Naive thymus-derived CD4-positive, alpha-beta T cell (primary cell): ENCODE measurements at regions not wholly inside any gene's neighbourhood (a gene's known extent, or its start where the extent isn't known, plus 50 kb on each side); places are given as distances from the start of the nearest gene placed in this dataset.

Source experiments
- ATAC-seq: fragments of 150-1000 bp; cut with Tn5 transposase; 2 replicates; pipeline ENCODE4 v1.10.0; 2021; ENCODE audit warnings: mild to moderate bottlenecking, moderate library complexity
- CTCF ChIA-PET: fragments of 350-600 bp; sonication (Branson Sonifier 250); formaldehyde crosslinking; loops from one replicate; lab custom pipeline; 2021; ENCODE audit warnings: antibody characterized with exemption; lab: Charles Lee
- POLR2A ChIA-PET: fragments of 350-600 bp; sonication (Branson Sonifier 250); formaldehyde crosslinking; loops from one replicate; lab custom pipeline; 2021; ENCODE audit warnings: antibody characterized with exemption, inconsistent platforms; lab: Charles Lee
- DNase-seq, 9 donors: peaks; one replicate each; pipeline versions ENCODE4 v3.0.0 to v3.0.0-alpha.2; 2020 to 2022; ENCODE audit warnings: mixed read lengths in 1 of 9
- H3K27ac ChIP-seq: one replicate; pipeline ENCODE4 v1.7.0; 2013; ENCODE audit warnings: mild to moderate bottlenecking, low read depth, low read length, moderate library complexity
- H3K27me3 ChIP-seq, 2 donors: one replicate each; pipeline ENCODE4 v1.7.0; 2013; ENCODE audit warnings: low read length in 2 of 2, mild to moderate bottlenecking in 2 of 2, moderate library complexity in 2 of 2; ENCODE audit not compliant: control insufficient read depth in 2 of 2, insufficient read depth in 2 of 2
- H3K36me3 ChIP-seq, 3 experiments: 1 replicate in 2 of 3; 2 replicates in 1 of 3; pipeline ENCODE4 v1.7.0; 2013; ENCODE audit warnings: low read length in 3 of 3, mild to moderate bottlenecking in 3 of 3, moderate library complexity in 1 of 3; ENCODE audit not compliant: insufficient read depth in 3 of 3, control insufficient read depth in 2 of 3
- H3K4me1 ChIP-seq, 2 donors: one replicate each; pipeline ENCODE4 v1.7.0; 2013; ENCODE audit warnings: low read length in 2 of 2, mild to moderate bottlenecking in 2 of 2, moderate library complexity in 1 of 2; ENCODE audit not compliant: control insufficient read depth in 2 of 2, insufficient read depth in 2 of 2
- H3K4me3 ChIP-seq: 2 replicates; pipeline ENCODE4 v1.7.0; 2013; ENCODE audit warnings: mild to moderate bottlenecking, low read length
- H3K9me3 ChIP-seq, 3 experiments: 1 replicate in 2 of 3; 2 replicates in 1 of 3; pipeline ENCODE4 v1.7.0; 2013; ENCODE audit warnings: low read length in 3 of 3; ENCODE audit not compliant: control insufficient read depth in 2 of 3
- H3K27ac Mint-ChIP-seq, 9 donors: one replicate each; pipeline ENCODE4 v1.8.0; 2020 to 2022; ENCODE audit warnings: mixed read lengths in 9 of 9, mild to moderate bottlenecking in 8 of 9, moderate library complexity in 5 of 9, inconsistent platforms in 2 of 9
- H3K27me3 Mint-ChIP-seq, 5 donors: one replicate each; pipeline ENCODE4 v1.8.0; 2021 to 2022; ENCODE audit warnings: mixed read lengths in 5 of 5, mild to moderate bottlenecking in 1 of 5
- H3K36me3 Mint-ChIP-seq, 5 donors: one replicate each; pipeline ENCODE4 v1.8.0; 2020 to 2022; ENCODE audit warnings: mixed read lengths in 5 of 5, mild to moderate bottlenecking in 3 of 5, inconsistent platforms in 1 of 5
- H3K4me1 Mint-ChIP-seq, 7 donors: one replicate each; pipeline ENCODE4 v1.8.0; 2020 to 2022; ENCODE audit warnings: mixed read lengths in 7 of 7, mild to moderate bottlenecking in 3 of 7, inconsistent platforms in 1 of 7
- H3K4me3 Mint-ChIP-seq, 10 donors: one replicate each; pipeline ENCODE4 v1.8.0; 2020 to 2022; ENCODE audit warnings: mild to moderate bottlenecking in 10 of 10, mixed read lengths in 10 of 10, moderate library complexity in 6 of 10, inconsistent platforms in 2 of 10
- H3K9me3 Mint-ChIP-seq, 11 donors: one replicate each; pipeline ENCODE4 v1.8.0; 2020 to 2022; ENCODE audit warnings: mixed read lengths in 11 of 11, mild to moderate bottlenecking in 4 of 11, inconsistent platforms in 1 of 11, moderate library complexity in 1 of 11
- intact Hi-C, 2 donors: fragments of 100-400 bp; cut with micrococcal nuclease; formaldehyde crosslinking; loops; one replicate each; pipeline ENCODE4 v1.15.1; 2023

DNA sequence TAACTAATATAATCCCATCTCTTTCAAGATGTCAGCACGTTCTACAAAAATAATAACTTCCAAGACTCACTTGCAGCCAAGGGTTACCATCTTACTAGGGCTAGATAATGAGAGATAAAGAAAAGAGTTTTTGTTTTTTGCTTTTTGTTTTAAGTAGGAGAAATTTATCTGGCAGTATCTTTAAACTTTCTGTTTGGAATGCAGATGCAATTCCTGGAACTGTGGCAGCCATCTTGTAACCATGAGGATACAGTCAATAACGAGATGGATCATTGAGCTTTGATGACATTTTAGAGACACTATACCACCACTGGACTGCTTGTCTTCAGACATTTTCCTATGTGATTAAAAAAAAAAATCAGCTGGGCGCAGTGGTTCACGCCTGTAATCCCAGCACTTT lies 171.2 kb upstream of the ARID2 start:
- CTCF ChIA-PET: interaction anchor here (0.7 kb wide), 1 partner anchor 117 kb away, joined by 4 read pairs; no protein-coding TSS in a partner anchor
- Histone ChIP-seq H3K36me3 (no peaks in the 10 kb centered on the region), H3K4me1 (no peaks in the 10 kb centered on the region), H3K4me3 (no peak overlapping the region), H3K9me3 (no peaks in the 10 kb centered on the region), H3K27me3 (no peaks in the 10 kb centered on the region), H3K27ac (no peak overlapping the region)
- ATAC-seq (no peak), DNase-seq (no peak)
- Mint-ChIP-seq H3K4me3 (no peak overlapping the region), H3K4me1 (no peaks in the 10 kb centered on the region), H3K27ac (no peak overlapping the region), H3K9me3 (peaks cover 0 to 14% (median 0%) of the 10 kb centered on the region in 11 donors), H3K27me3 (peaks cover 0 to 8% (median 0%) of the 10 kb centered on the region in 5 donors), H3K36me3 (no peaks in the 10 kb centered on the region)
- intact Hi-C loops: no loop called here
- POLR2A ChIA-PET: no interaction called here

DNA sequence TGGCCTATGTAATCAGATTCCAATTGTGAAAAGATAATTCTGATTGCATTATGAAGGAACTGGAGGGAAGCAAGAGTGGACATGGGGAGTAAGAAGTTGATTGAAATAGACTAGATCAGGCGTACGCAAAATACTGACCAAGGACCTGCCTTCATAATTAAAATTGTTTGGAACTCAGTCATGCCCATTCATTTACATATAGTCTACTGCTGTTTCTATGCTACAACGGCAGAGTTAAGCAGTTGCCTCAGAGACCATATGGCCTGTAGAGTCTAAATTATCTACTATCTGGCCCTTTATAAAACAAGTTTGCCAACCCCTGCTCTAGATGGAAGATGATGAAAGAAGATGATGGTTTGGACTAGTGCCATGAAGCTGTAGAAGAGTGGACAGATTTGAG lies 170.0 kb upstream of the ARID2 start:
- no peak overlapping the region for H3K27ac ChIP-seq
- peaks cover 0 to 14% (median 0%) of the 10 kb centered on the region in 11 donors for H3K9me3 Mint-ChIP-seq
- no peak overlapping the region for H3K27ac Mint-ChIP-seq
- H3K4me1 Mint-ChIP-seq: no peaks in the 10 kb centered on the region
- H3K36me3 ChIP-seq: no peaks in the 10 kb centered on the region
- H3K27me3 ChIP-seq: no peaks in the 10 kb centered on the region
- H3K9me3 ChIP-seq: no peaks in the 10 kb centered on the region
- peaks cover 0 to 14% (median 0%) of the 10 kb centered on the region in 5 donors for H3K27me3 Mint-ChIP-seq
- H3K4me3 Mint-ChIP-seq: no peak overlapping the region
- H3K4me3 ChIP-seq: no peak overlapping the region
- ChIA-PET POLR2A (no interaction called here), CTCF (no interaction called here)
- intact Hi-C loops: no loop called here
- DNase-seq (no peak), ATAC-seq (no peak)
- H3K36me3 Mint-ChIP-seq: no peaks in the 10 kb centered on the region
- H3K4me1 ChIP-seq: no peaks in the 10 kb centered on the region

DNA sequence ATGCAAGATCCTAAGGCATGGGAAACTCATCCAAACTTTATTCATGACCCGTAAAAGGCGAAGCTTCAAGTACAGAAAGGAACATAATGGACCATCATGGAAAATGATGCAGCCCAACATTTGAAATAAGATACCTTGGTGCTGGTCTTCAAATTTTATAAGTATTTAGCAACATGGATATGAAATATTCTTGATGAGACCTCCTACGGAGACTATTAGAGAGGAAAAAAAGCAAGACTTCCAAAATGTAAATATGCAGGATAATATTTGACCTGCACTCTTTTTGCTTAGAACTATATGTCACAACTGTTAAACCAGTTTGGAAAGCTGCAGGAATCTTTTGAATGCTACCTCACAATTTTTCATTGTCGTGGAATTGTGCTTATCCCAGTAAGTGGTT lies 168.8 kb upstream of the ARID2 start:
- Mint-ChIP-seq H3K9me3 (peaks cover 0 to 14% (median 0%) of the 10 kb centered on the region in 11 donors), H3K4me3 (no peak overlapping the region), H3K27ac (no peak overlapping the region), H3K4me1 (no peaks in the 10 kb centered on the region), H3K27me3 (peaks cover 0 to 14% (median 0%) of the 10 kb centered on the region in 5 donors), H3K36me3 (no peaks in the 10 kb centered on the region)
- H3K4me3 ChIP-seq: no peak overlapping the region
- no peaks in the 10 kb centered on the region for H3K9me3 ChIP-seq
- ChIA-PET POLR2A (no interaction called here), CTCF (no interaction called here)
- H3K27ac ChIP-seq: no peak overlapping the region
- DNase-seq (no peak), ATAC-seq (no peak)
- H3K27me3 ChIP-seq: no peaks in the 10 kb centered on the region
- intact Hi-C loops: no loop called here
- no peaks in the 10 kb centered on the region for H3K4me1 ChIP-seq
- H3K36me3 ChIP-seq: no peaks in the 10 kb centered on the region

DNA sequence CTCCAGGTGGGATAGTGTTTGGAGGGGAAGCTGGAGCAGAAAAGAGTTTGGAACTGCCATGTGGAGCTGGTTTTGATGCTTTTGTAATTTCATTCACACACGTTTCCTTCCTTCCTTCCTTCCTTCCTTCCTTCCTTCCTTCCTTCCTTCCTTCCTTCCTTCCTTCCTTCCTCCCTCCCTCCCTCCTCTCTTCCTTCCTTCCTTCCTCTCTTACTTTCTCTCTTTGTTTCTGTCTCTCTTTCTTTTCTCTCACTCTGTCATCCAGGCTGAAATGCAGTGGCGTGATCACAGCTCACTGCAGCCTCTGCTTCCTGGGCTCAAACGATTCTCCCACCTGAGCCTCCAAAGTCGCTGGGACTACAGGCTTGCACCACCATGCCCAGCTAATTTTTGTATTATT lies 168.0 kb upstream of the ARID2 start:
- H3K27ac ChIP-seq: no peak overlapping the region
- no peaks in the 10 kb centered on the region for H3K36me3 ChIP-seq
- H3K27ac Mint-ChIP-seq: peak overlapping the region in 2 of 9 donors; percentile 63 to 71
- no peak overlapping the region for H3K4me3 Mint-ChIP-seq
- H3K27me3 Mint-ChIP-seq: peaks cover 0 to 16% (median 0%) of the 10 kb centered on the region in 5 donors
- DNase-seq: no peak
- no peaks in the 10 kb centered on the region for H3K27me3 ChIP-seq
- no peak for ATAC-seq
- no peak overlapping the region for H3K4me3 ChIP-seq
- H3K4me1 Mint-ChIP-seq: peaks cover 0 to 1% (median 0%) of the 10 kb centered on the region in 7 donors
- ChIA-PET POLR2A (interaction anchor here (0.7 kb wide), 1 partner anchor 402 kb away, joined by 3 read pairs; no protein-coding TSS in a partner anchor), CTCF (no interaction called here)
- H3K4me1 ChIP-seq: no peaks in the 10 kb centered on the region
- intact Hi-C loops: no loop called here
- no peaks in the 10 kb centered on the region for H3K9me3 ChIP-seq
- H3K36me3 Mint-ChIP-seq: no peaks in the 10 kb centered on the region
- peaks cover 0 to 14% (median 0%) of the 10 kb centered on the region in 11 donors for H3K9me3 Mint-ChIP-seq

- Histone ChIP-seq H3K4me3 (no peak overlapping the region), H3K36me3 (no peaks in the 10 kb centered on the region), H3K4me1 (no peaks in the 10 kb centered on the region), H3K9me3 (no peaks in the 10 kb centered on the region), H3K27ac (no peak overlapping the region), H3K27me3 (no peaks in the 10 kb centered on the region)
- no peak overlapping the region for H3K4me3 Mint-ChIP-seq
- no peak overlapping the region for H3K27ac Mint-ChIP-seq
- ChIA-PET POLR2A (no interaction called here), CTCF (no interaction called here)
- H3K27me3 Mint-ChIP-seq: peaks cover 0 to 22% (median 0%) of the 10 kb centered on the region in 5 donors
- H3K36me3 Mint-ChIP-seq: no peaks in the 10 kb centered on the region
- intact Hi-C loops: no loop called here
- H3K4me1 Mint-ChIP-seq: peaks cover 0 to 3% (median 0%) of the 10 kb centered on the region in 7 donors
- DNase-seq (no peak), ATAC-seq (no peak)
- H3K9me3 Mint-ChIP-seq: peaks cover 0 to 10% (median 0%) of the 10 kb centered on the region in 11 donors
Measured at GRCh38 chr12:45565590-45565989, 163.9 kb upstream of the ARID2 start.

GRCh38 chr12:45566257-45566656 lies 163.2 kb upstream of the ARID2 start:
- H3K27me3 Mint-ChIP-seq: peaks cover 0 to 28% (median 0%) of the 10 kb centered on the region in 5 donors
- no peaks in the 10 kb centered on the region for H3K9me3 ChIP-seq
- H3K27ac Mint-ChIP-seq: no peak overlapping the region
- CTCF ChIA-PET: no interaction called here
- H3K36me3 Mint-ChIP-seq: no peaks in the 10 kb centered on the region
- no peaks in the 10 kb centered on the region for H3K36me3 ChIP-seq
- no peak overlapping the region for H3K4me3 Mint-ChIP-seq
- POLR2A ChIA-PET: no interaction called here
- no peaks in the 10 kb centered on the region for H3K4me1 ChIP-seq
- H3K9me3 Mint-ChIP-seq: peaks cover 0 to 10% (median 0%) of the 10 kb centered on the region in 11 donors
- no peak overlapping the region for H3K27ac ChIP-seq
- peaks cover 0 to 3% (median 0%) of the 10 kb centered on the region in 7 donors for H3K4me1 Mint-ChIP-seq
- DNase-seq: no peak
- no peak for ATAC-seq
- H3K4me3 ChIP-seq: no peak overlapping the region
- intact Hi-C loops: no loop called here
- H3K27me3 ChIP-seq: no peaks in the 10 kb centered on the region

- H3K9me3 Mint-ChIP-seq: no peaks in the 10 kb centered on the region
- intact Hi-C loops: no loop called here
Measured at GRCh38 chr12:45568808-45569207, 160.7 kb upstream of the ARID2 start.

More at GRCh38 chr12:45568808-45569207, 160.7 kb upstream of the ARID2 start:
- H3K4me1 Mint-ChIP-seq: peaks cover 0 to 3% (median 0%) of the 10 kb centered on the region in 7 donors
- DNase-seq: no peak
- no peak for ATAC-seq
- no peak overlapping the region for H3K4me3 ChIP-seq
- H3K27ac ChIP-seq: no peak overlapping the region
- H3K27ac Mint-ChIP-seq: no peak overlapping the region
- POLR2A ChIA-PET: no interaction called here
- H3K4me1 ChIP-seq: no peaks in the 10 kb centered on the region
- H3K9me3 ChIP-seq: no peaks in the 10 kb centered on the region
- no peak overlapping the region for H3K4me3 Mint-ChIP-seq
- no peaks in the 10 kb centered on the region for H3K36me3 Mint-ChIP-seq
- H3K36me3 ChIP-seq: no peaks in the 10 kb centered on the region
- CTCF ChIA-PET: no interaction called here
- H3K27me3 Mint-ChIP-seq: peaks cover 0 to 25% (median 0%) of the 10 kb centered on the region in 5 donors
- H3K27me3 ChIP-seq: no peaks in the 10 kb centered on the region
